Keratinocyte (primary cell): ENCODE measurements at regions not wholly inside any gene's neighbourhood (a gene's known extent, or its start where the extent isn't known, plus 50 kb on each side); places are given as distances from the start of the nearest gene placed in this dataset.
A peak's percentile ranks its signal among the peaks of the same experiment; 100 is the strongest.

Experiments used
- DNase-seq: peaks from one replicate; pipeline ENCODE4 v3.0.0-alpha.2; 2011; ENCODE audit warnings: low read depth, missing footprints, low spot score
- FAIRE-seq: peaks from 2 replicates; lab custom pipeline; 2011; peaks lifted over from hg19 to GRCh38; lab: Jason Lieb, UNC
- H2AFZ ChIP-seq: 2 replicates; pipeline ENCODE4 v1.6.0; 2012; ENCODE audit warnings: low read length, control low read depth, inconsistent platforms; ENCODE audit not compliant: control insufficient read depth
- H3K27ac ChIP-seq: 2 replicates; pipeline ENCODE4 v1.5.1; 2011; ENCODE audit warnings: low read length; ENCODE audit not compliant: control insufficient read depth, insufficient read depth
- H3K27me3 ChIP-seq: 3 replicates; pipeline ENCODE4 v1.6.0; 2011; ENCODE audit warnings: low read length; ENCODE audit not compliant: control insufficient read depth, insufficient read depth; ENCODE audit errors: extremely low read depth
- H3K36me3 ChIP-seq, 2 experiments: 2 replicates in 1 of 2; 3 replicates in 1 of 2; pipeline ENCODE4 v1.5.1; 2011; ENCODE audit warnings: low read length in 2 of 2, mild to moderate bottlenecking in 1 of 2; ENCODE audit not compliant: control insufficient read depth in 2 of 2, insufficient read depth in 2 of 2; ENCODE audit errors: extremely low read depth in 1 of 2
- H3K4me1 ChIP-seq: 3 replicates; pipeline ENCODE4 v1.5.1; 2011; ENCODE audit warnings: low read length; ENCODE audit not compliant: control insufficient read depth, insufficient read depth; ENCODE audit errors: extremely low read depth
- H3K4me2 ChIP-seq: 3 replicates; pipeline ENCODE4 v1.6.0; 2011; ENCODE audit warnings: low read depth, low read length; ENCODE audit not compliant: control insufficient read depth, insufficient read depth; ENCODE audit errors: extremely low read depth
- H3K4me3 ChIP-seq, 3 experiments: fragments of 200-600 bp in 1 of 3; sonication (generic) in 1 of 3; 2 replicates in 2 of 3; 3 replicates in 1 of 3; pipeline ENCODE4 v1.5.1; 2011 to 2016; ENCODE audit warnings: low read length in 3 of 3, mild to moderate bottlenecking in 3 of 3, control low read depth in 2 of 3, inconsistent platforms in 1 of 3, low read depth in 1 of 3, mixed read lengths in 1 of 3, mixed run types in 1 of 3, moderate library complexity in 1 of 3; ENCODE audit not compliant: control insufficient read depth in 2 of 3, insufficient read depth in 2 of 3; ENCODE audit errors: extremely low read depth in 1 of 3
- H3K79me2 ChIP-seq: 2 replicates; pipeline ENCODE4 v1.6.0; 2012; ENCODE audit warnings: low read length; ENCODE audit not compliant: control insufficient read depth, insufficient read depth
- H3K9ac ChIP-seq: 3 replicates; pipeline ENCODE4 v1.6.0; 2011; ENCODE audit warnings: low read length; ENCODE audit not compliant: control insufficient read depth, insufficient read depth; ENCODE audit errors: extremely low read depth
- H3K9me1 ChIP-seq: 3 replicates; pipeline ENCODE4 v1.6.0; 2011; ENCODE audit warnings: low read length; ENCODE audit not compliant: control insufficient read depth, insufficient read depth; ENCODE audit errors: extremely low read depth
- H3K9me3 ChIP-seq: 2 replicates; pipeline ENCODE4 v1.5.1; 2012; ENCODE audit warnings: low read depth, low read length; ENCODE audit not compliant: control insufficient read depth
- H4K20me1 ChIP-seq: 3 replicates; pipeline ENCODE4 v1.6.0; 2011; ENCODE audit warnings: low read length; ENCODE audit not compliant: control insufficient read depth, insufficient read depth; ENCODE audit errors: extremely low read depth
- CTCF ChIP-seq, 3 experiments: IDR thresholded peaks in 1 of 3; conservative IDR thresholded peaks in 1 of 3; optimal IDR thresholded peaks in 1 of 3; 2 replicates in 2 of 3; 3 replicates in 1 of 3; pipeline versions ENCODE3 to v1.5.1; 2011; ENCODE audit warnings: low read length in 3 of 3, mild to moderate bottlenecking in 3 of 3, moderate library complexity in 2 of 3, control low read depth in 1 of 3, inconsistent platforms in 1 of 3; ENCODE audit not compliant: insufficient read depth in 2 of 3; ENCODE audit errors: extremely low read depth in 1 of 3
- EZH2 ChIP-seq: IDR thresholded peaks from one replicate; pipeline ENCODE4 v1.6.1; 2012; ENCODE audit warnings: inconsistent platforms, mild to moderate bottlenecking, low read length, moderate library complexity
- dilution Hi-C: fragments of 300-500 bp; cut with MboI; formaldehyde crosslinking; loops from one replicate; pipeline ENCODE4 v1.7.0; 2020; ENCODE audit warnings: low sequenced_read_pairs; ENCODE audit not compliant: extremely low pct_ligation_motif_present

GRCh38 chr4:127479031-127479622 is 153.6 kb upstream of the INTU start:
- no peaks in the 10 kb centered on the region for H3K9me3 ChIP-seq
- TF ChIP-seq CTCF (optimal IDR thresholded peaks at IDR 0.05 in 1 of 3, IDR thresholded peaks at IDR 0.05 in 1 of 3, conservative IDR thresholded peaks at IDR 0.05 in 1 of 3; ENCODE audit: extremely low read depth in 1 of 3, insufficient read depth in 2 of 3, low read length in 3 of 3): peak in 2 of 3 experiments; percentile 39 to 41
- TF ChIP-seq EZH2: no peak
- H3K4me2 ChIP-seq: no peak overlapping the region
- H3K4me3 ChIP-seq: no peak overlapping the region
- H3K79me2 ChIP-seq: no peaks in the 10 kb centered on the region
- no peaks in the 10 kb centered on the region for H3K36me3 ChIP-seq
- DNase-seq: no peak
- no peaks in the 10 kb centered on the region for H3K27me3 ChIP-seq
- no peak overlapping the region for H2AFZ ChIP-seq
- H4K20me1 ChIP-seq: no peaks in the 10 kb centered on the region
- dilution Hi-C loops: no loop called here
- no peak overlapping the region for H3K27ac ChIP-seq
- FAIRE-seq: no peak
- H3K4me1 ChIP-seq: no peaks in the 10 kb centered on the region
- H3K9ac ChIP-seq: no peak overlapping the region
- no peaks in the 10 kb centered on the region for H3K9me1 ChIP-seq

- Histone ChIP-seq H3K79me2 (no peaks in the 10 kb centered on the region), H3K9me1 (no peaks in the 10 kb centered on the region), H3K9me3 (no peaks in the 10 kb centered on the region), H2AFZ (no peak overlapping the region), H4K20me1 (no peaks in the 10 kb centered on the region), H3K36me3 (no peaks in the 10 kb centered on the region), H3K27ac (no peak overlapping the region), H3K4me2 (no peak overlapping the region), H3K4me1 (no peaks in the 10 kb centered on the region), H3K4me3 (no peak overlapping the region), H3K9ac (no peak overlapping the region), H3K27me3 (no peaks in the 10 kb centered on the region)
- TF ChIP-seq EZH2: no peak
- no peak for TF ChIP-seq CTCF (optimal IDR thresholded peaks at IDR 0.05 in 1 of 3, IDR thresholded peaks at IDR 0.05 in 1 of 3, conservative IDR thresholded peaks at IDR 0.05 in 1 of 3; ENCODE audit: extremely low read depth in 1 of 3, insufficient read depth in 2 of 3, low read length in 3 of 3)
- no peak for DNase-seq
- no peak for FAIRE-seq
- dilution Hi-C loops: no loop called here
Observed at GRCh38 chr4:127482049-127482448, 150.7 kb upstream of the INTU start.
